GM21515 (cell line): ENCODE measurements at regions not wholly inside any gene's neighbourhood (a gene's known extent, or its start where the extent isn't known, plus 50 kb on each side); places are given as distances from the start of the nearest gene placed in this dataset.
"Not testable (repeated sequence)": the region's sequence is repeated elsewhere in the genome, so short reads cannot be mapped to it uniquely, and the experiment has no call there.

Experiments used
- ATAC-seq: cut with Tn5 transposase; IDR thresholded peaks from one replicate; pipeline ENCODE4 v1.9.1; 2021; ENCODE audit not compliant: unreplicated experiment

GRCh38 chr17:77288115-77288619 is 147.4 kb downstream of the SEC14L1 start:
- ATAC-seq = no peak

GRCh38 chr17:77290759-77291558 is 150.2 kb downstream of the SEC14L1 start:
- not testable (repeated sequence) for ATAC-seq

- no peak for ATAC-seq
These were observed 151.0 kb downstream of the SEC14L1 start for GRCh38 chr17:77291591-77292386.

GRCh38 chr17:77294761-77295160 is 154.0 kb downstream of the SEC14L1 start:
- ATAC-seq = no peak

GRCh38 chr17:77295241-77295853 is 154.6 kb downstream of the SEC14L1 start:
- ATAC-seq = no peak

- no peak for ATAC-seq
These were observed 156.1 kb downstream of the SEC14L1 start for GRCh38 chr17:77296769-77297409.

- ATAC-seq = no peak
These were observed 157.2 kb downstream of the SEC14L1 start for GRCh38 chr17:77297693-77298666.

- no peak for ATAC-seq
These were observed 158.0 kb downstream of the SEC14L1 start for GRCh38 chr17:77298811-77299210.

- no peak for ATAC-seq
These were observed 158.7 kb downstream of the SEC14L1 start for GRCh38 chr17:77299256-77300015.

- no peak for ATAC-seq
These were observed 159.4 kb downstream of the SEC14L1 start for GRCh38 chr17:77300016-77300686.

- ATAC-seq = no peak
These were observed 161.0 kb downstream of the SEC14L1 start for GRCh38 chr17:77301694-77302266.

GRCh38 chr17:77302682-77303081 is 161.9 kb downstream of the SEC14L1 start:
- ATAC-seq = no peak

- no peak for ATAC-seq
These were observed 162.9 kb downstream of the SEC14L1 start for GRCh38 chr17:77303620-77304019.

- ATAC-seq = no peak
These were observed 163.4 kb downstream of the SEC14L1 start for GRCh38 chr17:77304051-77304745.

- ATAC-seq = no peak
These were observed 164.1 kb downstream of the SEC14L1 start for GRCh38 chr17:77304746-77305473.

- no peak for ATAC-seq
These were observed 165.4 kb downstream of the SEC14L1 start for GRCh38 chr17:77306048-77306789.
